Fibroblast of lung (primary cell): ENCODE measurements at regions not wholly inside any gene's neighbourhood (a gene's known extent, or its start where the extent isn't known, plus 50 kb on each side); places are given as distances from the start of the nearest gene placed in this dataset.

ENCODE experiments used
- DNase-seq, 2 donors: peaks; one replicate each; pipeline versions ENCODE4 v3.0.0 to v3.0.0-alpha.2; 2010; ENCODE audit warnings: low read depth in 2 of 2
- H2AFZ ChIP-seq: 2 replicates; pipeline ENCODE4 v1.5.1; 2012; ENCODE audit warnings: low read length, control low read depth, inconsistent platforms
- H3K27ac ChIP-seq: 2 replicates; pipeline ENCODE4 v1.5.1; 2011; ENCODE audit warnings: low read length, control low read depth; ENCODE audit not compliant: insufficient read depth
- H3K27me3 ChIP-seq: 2 replicates; pipeline ENCODE4 v1.5.1; 2011; ENCODE audit warnings: mild to moderate bottlenecking, low read length; ENCODE audit not compliant: control insufficient read depth, insufficient read depth
- H3K36me3 ChIP-seq: 2 replicates; pipeline ENCODE4 v1.5.1; 2011; ENCODE audit warnings: low read length; ENCODE audit not compliant: control insufficient read depth, insufficient read depth
- H3K4me1 ChIP-seq: 2 replicates; pipeline ENCODE4 v1.5.1; 2011; ENCODE audit warnings: low read length; ENCODE audit not compliant: control insufficient read depth, insufficient read depth; ENCODE audit errors: extremely low read depth
- H3K4me2 ChIP-seq: 2 replicates; pipeline ENCODE4 v1.5.1; 2011; ENCODE audit warnings: low read length, control low read depth; ENCODE audit not compliant: insufficient read depth; ENCODE audit errors: extremely low read depth
- H3K4me3 ChIP-seq, 4 experiments: fragments of 200-600 bp in 1 of 4; sonication (generic) in 1 of 4; replicated peaks in 1 of 4; 2 replicates each; pipeline ENCODE4 v1.5.1; 2011 to 2016; ENCODE audit warnings: low read length in 4 of 4, low read depth in 3 of 4, mild to moderate bottlenecking in 3 of 4, control low read depth in 2 of 4, inconsistent platforms in 1 of 4, mixed read lengths in 1 of 4; ENCODE audit not compliant: insufficient read depth in 1 of 4; ENCODE audit errors: control extremely low read depth in 1 of 4
- H3K79me2 ChIP-seq: 2 replicates; pipeline ENCODE4 v1.5.1; 2012; ENCODE audit warnings: mild to moderate bottlenecking, low read length, inconsistent platforms; ENCODE audit not compliant: control insufficient read depth, insufficient read depth
- H3K9ac ChIP-seq: 2 replicates; pipeline ENCODE4 v1.5.1; 2011; ENCODE audit warnings: mild to moderate bottlenecking, low read length, control low read depth; ENCODE audit not compliant: insufficient read depth
- H3K9me3 ChIP-seq: 2 replicates; pipeline ENCODE4 v1.5.1; 2012; ENCODE audit warnings: low read depth, low read length; ENCODE audit not compliant: control insufficient read depth, insufficient read depth
- H4K20me1 ChIP-seq: 2 replicates; pipeline ENCODE4 v1.5.1; 2011; ENCODE audit warnings: low read length; ENCODE audit not compliant: control insufficient read depth, insufficient read depth; ENCODE audit errors: extremely low read depth
- EZH2 ChIP-seq: IDR thresholded peaks from 2 replicates; pipeline ENCODE4 v1.5.1; 2012; ENCODE audit warnings: low read length, control low read depth, mild to moderate bottlenecking; ENCODE audit errors: missing control alignments
- TF ChIP-seq, protein P1 (sequence below), 2 donors: IDR thresholded peaks in 1 of 2; conservative IDR thresholded peaks in 1 of 2; 1 replicate in 1 of 2; 2 replicates in 1 of 2; pipeline ENCODE4 v1.5.1; 2011 to 2012; ENCODE audit warnings: low read length in 2 of 2, control low read depth in 1 of 2, inconsistent platforms in 1 of 2, low read depth in 1 of 2, mild to moderate bottlenecking in 1 of 2

DNA sequence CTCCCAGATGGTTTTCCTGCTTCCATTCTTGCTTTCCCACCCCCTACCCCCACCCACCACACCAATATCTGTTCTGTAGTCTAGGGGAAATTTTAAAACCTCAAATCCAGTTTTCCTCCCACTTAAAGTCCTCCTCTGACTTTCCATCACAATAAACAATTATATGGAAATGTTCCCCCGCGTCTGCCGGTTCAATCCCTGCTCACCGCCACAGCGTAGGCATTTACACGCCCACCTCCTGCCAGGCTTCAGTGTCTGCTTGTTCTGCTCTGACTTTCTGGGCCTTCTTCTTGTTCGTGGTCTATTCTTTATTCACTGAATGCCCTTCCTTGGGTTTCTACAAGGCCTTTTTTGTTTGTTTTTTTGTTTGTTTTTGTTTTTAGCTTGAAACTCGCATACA lies 633.0 kb upstream of the MKI67 start:
- Histone ChIP-seq H3K79me2 (no peaks in the 10 kb centered on the region), H3K27ac (no peak overlapping the region), H3K4me1 (no peaks in the 10 kb centered on the region), H3K9ac (no peak overlapping the region), H2AFZ (no peak overlapping the region), H3K36me3 (no peaks in the 10 kb centered on the region), H3K9me3 (no peaks in the 10 kb centered on the region), H3K4me3 (no peak overlapping the region), H3K27me3 (no peaks in the 10 kb centered on the region), H3K4me2 (no peak overlapping the region), H4K20me1 (no peaks in the 10 kb centered on the region)
- TF ChIP-seq EZH2, result no peak
- TF ChIP-seq, protein P1, sequence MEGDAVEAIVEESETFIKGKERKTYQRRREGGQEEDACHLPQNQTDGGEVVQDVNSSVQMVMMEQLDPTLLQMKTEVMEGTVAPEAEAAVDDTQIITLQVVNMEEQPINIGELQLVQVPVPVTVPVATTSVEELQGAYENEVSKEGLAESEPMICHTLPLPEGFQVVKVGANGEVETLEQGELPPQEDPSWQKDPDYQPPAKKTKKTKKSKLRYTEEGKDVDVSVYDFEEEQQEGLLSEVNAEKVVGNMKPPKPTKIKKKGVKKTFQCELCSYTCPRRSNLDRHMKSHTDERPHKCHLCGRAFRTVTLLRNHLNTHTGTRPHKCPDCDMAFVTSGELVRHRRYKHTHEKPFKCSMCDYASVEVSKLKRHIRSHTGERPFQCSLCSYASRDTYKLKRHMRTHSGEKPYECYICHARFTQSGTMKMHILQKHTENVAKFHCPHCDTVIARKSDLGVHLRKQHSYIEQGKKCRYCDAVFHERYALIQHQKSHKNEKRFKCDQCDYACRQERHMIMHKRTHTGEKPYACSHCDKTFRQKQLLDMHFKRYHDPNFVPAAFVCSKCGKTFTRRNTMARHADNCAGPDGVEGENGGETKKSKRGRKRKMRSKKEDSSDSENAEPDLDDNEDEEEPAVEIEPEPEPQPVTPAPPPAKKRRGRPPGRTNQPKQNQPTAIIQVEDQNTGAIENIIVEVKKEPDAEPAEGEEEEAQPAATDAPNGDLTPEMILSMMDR (conservative IDR thresholded peaks at IDR 0.05 in 1 of 2, IDR thresholded peaks at IDR 0.05 in 1 of 2; ENCODE audit: low read depth in 1 of 2, low read length in 2 of 2), result no peak
- no peak for DNase-seq

DNA sequence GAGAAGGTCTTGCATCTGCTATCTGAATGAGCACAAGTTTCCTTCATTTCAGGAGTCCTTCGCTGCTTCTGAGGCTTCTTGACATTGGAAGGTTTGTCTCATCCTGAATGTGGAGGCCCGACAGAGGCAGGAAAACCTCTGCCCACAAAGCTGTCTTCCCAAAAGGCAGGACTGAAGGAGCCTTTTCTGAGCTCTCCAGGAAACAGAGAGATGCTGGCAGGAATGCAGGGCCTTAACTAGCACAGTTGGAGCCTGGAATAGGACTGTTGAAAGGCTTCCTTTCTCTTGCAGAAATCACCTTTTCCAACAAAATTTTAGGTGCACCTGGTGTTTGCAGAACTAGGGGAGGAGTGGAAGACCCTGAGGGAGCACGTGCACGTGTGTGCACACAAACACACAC lies 637.4 kb upstream of the MKI67 start:
- no peak overlapping the region for H3K9ac ChIP-seq
- no peaks in the 10 kb centered on the region for H4K20me1 ChIP-seq

DNA sequence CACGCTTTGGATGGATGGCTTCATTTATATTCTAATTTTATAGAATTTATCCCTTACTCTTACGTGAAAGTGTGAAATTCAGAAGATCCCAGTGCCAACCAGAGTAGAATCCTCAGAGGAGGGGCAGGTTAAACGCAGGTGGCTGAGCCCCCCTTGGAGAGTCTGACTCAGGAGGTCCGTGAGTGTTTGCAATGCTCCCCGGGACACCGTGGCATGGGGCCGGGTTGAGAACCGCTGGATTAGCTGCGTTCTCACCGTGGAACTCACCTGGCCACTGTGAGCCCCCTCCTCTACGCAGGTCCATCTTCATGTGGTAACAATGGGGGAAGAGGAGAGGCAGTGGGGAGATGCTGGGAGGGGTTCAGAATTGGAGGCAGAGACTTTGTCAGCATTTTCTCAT lies 638.0 kb upstream of the MKI67 start:
- H3K9ac ChIP-seq, result no peak overlapping the region
- no peaks in the 10 kb centered on the region for H4K20me1 ChIP-seq
- no peaks in the 10 kb centered on the region for H3K9me3 ChIP-seq
- no peak overlapping the region for H3K27ac ChIP-seq
- DNase-seq, result no peak
- no peaks in the 10 kb centered on the region for H3K27me3 ChIP-seq
- no peak overlapping the region for H3K4me3 ChIP-seq
- H3K4me1 ChIP-seq, result no peaks in the 10 kb centered on the region
- no peaks in the 10 kb centered on the region for H3K79me2 ChIP-seq
- no peak for TF ChIP-seq EZH2
- TF ChIP-seq, protein P1 (conservative IDR thresholded peaks at IDR 0.05 in 1 of 2, IDR thresholded peaks at IDR 0.05 in 1 of 2; ENCODE audit: low read depth in 1 of 2, low read length in 2 of 2), result no peak
- H3K36me3 ChIP-seq, result no peaks in the 10 kb centered on the region
- no peak overlapping the region for H2AFZ ChIP-seq
- H3K4me2 ChIP-seq, result no peak overlapping the region

More for the DNA sequence above, 637.4 kb upstream of the MKI67 start:
- no peak for DNase-seq
- H3K36me3 ChIP-seq, result no peaks in the 10 kb centered on the region
- no peaks in the 10 kb centered on the region for H3K27me3 ChIP-seq
- no peak overlapping the region for H3K27ac ChIP-seq
- H2AFZ ChIP-seq, result no peak overlapping the region
- H3K79me2 ChIP-seq, result no peaks in the 10 kb centered on the region
- no peak overlapping the region for H3K4me3 ChIP-seq
- H3K9me3 ChIP-seq, result no peaks in the 10 kb centered on the region
- H3K4me1 ChIP-seq, result no peaks in the 10 kb centered on the region
- no peak overlapping the region for H3K4me2 ChIP-seq
- TF ChIP-seq, protein P1 (conservative IDR thresholded peaks at IDR 0.05 in 1 of 2, IDR thresholded peaks at IDR 0.05 in 1 of 2; ENCODE audit: low read depth in 1 of 2, low read length in 2 of 2), result no peak
- TF ChIP-seq EZH2, result no peak
